Epithelial cell of esophagus (primary cell): ENCODE measurements at regions not wholly inside any gene's neighbourhood (a gene's known extent, or its start where the extent isn't known, plus 50 kb on each side); places are given as distances from the start of the nearest gene placed in this dataset.
"Not testable (repeated sequence)": the region's sequence is repeated elsewhere in the genome, so short reads cannot be mapped to it uniquely, and the experiment has no call there.

Source experiments
- DNase-seq: peaks from one replicate; pipeline ENCODE4 v3.0.0; 2010; ENCODE audit warnings: low read depth
- H3K4me3 ChIP-seq: 2 replicates; pipeline ENCODE4 v1.5.1; 2011; ENCODE audit warnings: mild to moderate bottlenecking, low read length, control low read depth
- TF ChIP-seq, protein P1 (sequence below): IDR thresholded peaks from 2 replicates; pipeline ENCODE4 v1.5.1; 2011; ENCODE audit warnings: low read depth, mild to moderate bottlenecking, low read length, control low read depth, inconsistent platforms; ENCODE audit not compliant: insufficient read depth; ENCODE audit errors: missing control alignments

GRCh38 chr20:25848222-25848621 lies 151.6 kb upstream of the ZNF337 start:
- H3K4me3 ChIP-seq = no peak overlapping the region
- DNase-seq = no peak

DNA sequence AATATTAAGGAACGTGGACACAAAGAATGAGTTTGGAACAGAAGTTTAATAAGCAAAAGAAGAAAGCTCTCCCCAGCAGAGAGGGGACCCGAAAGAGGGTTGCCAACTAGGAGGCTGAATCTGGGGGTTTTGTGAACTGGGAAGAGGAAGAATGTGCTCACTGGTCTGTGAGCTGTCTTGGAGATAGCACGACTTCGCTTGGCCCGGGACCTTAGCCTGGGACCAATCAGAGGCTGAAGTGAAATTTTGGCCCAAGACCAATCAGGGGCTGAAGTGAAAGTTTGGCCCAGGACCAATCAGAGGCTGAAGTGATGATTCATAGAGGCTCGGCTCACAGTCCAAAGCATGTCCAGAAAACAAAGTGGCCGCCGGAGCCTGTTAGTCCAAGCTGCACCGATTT lies 148.0 kb upstream of the ZNF337 start:
- not testable (repeated sequence) for DNase-seq

More at GRCh38 chr20:25848222-25848621, 151.6 kb upstream of the ZNF337 start:
- TF ChIP-seq, protein P1, sequence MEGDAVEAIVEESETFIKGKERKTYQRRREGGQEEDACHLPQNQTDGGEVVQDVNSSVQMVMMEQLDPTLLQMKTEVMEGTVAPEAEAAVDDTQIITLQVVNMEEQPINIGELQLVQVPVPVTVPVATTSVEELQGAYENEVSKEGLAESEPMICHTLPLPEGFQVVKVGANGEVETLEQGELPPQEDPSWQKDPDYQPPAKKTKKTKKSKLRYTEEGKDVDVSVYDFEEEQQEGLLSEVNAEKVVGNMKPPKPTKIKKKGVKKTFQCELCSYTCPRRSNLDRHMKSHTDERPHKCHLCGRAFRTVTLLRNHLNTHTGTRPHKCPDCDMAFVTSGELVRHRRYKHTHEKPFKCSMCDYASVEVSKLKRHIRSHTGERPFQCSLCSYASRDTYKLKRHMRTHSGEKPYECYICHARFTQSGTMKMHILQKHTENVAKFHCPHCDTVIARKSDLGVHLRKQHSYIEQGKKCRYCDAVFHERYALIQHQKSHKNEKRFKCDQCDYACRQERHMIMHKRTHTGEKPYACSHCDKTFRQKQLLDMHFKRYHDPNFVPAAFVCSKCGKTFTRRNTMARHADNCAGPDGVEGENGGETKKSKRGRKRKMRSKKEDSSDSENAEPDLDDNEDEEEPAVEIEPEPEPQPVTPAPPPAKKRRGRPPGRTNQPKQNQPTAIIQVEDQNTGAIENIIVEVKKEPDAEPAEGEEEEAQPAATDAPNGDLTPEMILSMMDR = no peak

DNA sequence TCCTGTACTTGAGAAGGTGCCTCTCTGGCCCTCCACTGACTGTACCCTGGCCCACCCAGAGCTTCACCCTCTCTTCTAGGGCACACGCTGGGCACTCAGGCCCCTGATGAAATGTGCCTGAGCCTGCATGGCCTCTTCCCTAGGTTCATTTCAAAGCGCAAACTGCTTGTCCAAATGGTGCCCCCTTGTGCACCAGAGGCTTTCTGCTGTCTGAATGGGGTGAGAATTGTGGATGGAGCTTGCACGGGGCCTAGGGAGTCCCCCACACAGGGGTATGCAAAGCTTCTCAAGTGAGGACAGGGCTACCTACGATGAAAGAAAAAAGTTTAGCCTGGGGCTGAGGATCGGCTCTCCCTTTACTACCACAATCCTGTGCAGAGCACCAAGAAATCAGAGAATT lies 116.9 kb upstream of the ZNF337 start:
- not testable (repeated sequence) for DNase-seq, H3K4me3 ChIP-seq

More for the DNA sequence above, 148.0 kb upstream of the ZNF337 start:
- H3K4me3 ChIP-seq = not testable (repeated sequence)

- DNase-seq, H3K4me3 ChIP-seq: not testable (repeated sequence)
Observed at GRCh38 chr20:25798174-25798993, 101.7 kb upstream of the ZNF337 start.

DNA sequence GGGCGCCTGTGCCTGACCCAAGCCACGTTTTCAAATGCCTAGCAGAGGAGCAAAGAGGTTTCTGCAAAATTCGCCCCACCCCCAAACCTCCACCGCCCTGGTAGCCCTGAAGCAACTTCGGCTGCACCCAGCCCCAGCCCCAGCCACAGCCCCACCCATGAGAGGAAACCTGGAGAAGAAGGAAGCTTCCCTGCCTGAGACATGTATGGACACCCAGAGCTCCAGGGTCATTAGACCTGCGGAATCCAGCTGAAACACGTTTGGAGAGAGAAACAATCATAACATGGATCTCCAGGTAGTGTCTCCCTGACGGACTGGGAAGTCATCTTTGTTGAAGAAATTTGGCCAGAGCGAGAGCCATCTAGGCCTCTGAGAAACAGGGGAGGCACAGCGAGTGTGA lies 100.4 kb upstream of the ZNF337 start:
- H3K4me3 ChIP-seq, DNase-seq: not testable (repeated sequence)

GRCh38 chr20:25777241-25777640 lies 80.6 kb upstream of the ZNF337 start:
- DNase-seq, H3K4me3 ChIP-seq: not testable (repeated sequence)

DNA sequence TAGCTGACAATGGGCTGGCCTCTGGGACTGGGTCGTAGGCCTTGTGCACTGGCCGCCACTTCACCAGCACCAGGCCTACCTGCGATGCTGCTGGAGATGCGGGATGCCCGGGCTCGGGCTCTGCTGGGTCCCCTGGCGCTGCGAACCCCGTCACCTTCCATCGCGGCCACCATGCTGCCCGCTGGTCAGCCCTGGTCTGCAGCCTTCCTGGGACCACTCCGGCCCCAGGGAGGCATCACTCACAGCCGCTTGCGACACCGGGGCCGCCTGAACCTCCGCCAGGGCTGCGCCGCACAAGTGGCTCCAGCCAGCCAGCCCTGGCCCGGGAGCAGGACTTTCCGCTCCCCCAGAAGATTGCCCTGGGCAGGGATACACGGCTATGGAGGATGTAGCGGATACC lies 78.1 kb upstream of the ZNF337 start:
- not testable (repeated sequence) for DNase-seq, H3K4me3 ChIP-seq

DNA sequence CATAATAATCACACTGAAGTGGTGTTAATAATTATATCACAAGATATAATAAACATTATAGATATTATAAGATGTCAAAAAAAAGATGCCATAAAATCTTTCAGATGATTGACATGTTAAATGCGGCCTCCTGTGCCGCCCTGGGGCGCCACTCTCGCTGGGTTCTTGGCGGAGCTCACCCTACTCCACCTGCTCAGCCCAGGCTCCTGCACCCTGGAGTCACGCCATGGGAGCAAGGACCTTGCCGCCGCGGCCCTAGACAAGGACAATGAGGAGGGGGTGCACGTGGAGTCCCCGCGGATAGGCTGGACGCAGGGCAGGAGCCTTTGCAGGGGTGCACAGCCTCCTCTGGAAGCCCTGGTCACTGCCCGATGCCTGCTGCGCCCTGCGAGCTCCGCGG lies 77.5 kb upstream of the ZNF337 start:
- not testable (repeated sequence) for DNase-seq, H3K4me3 ChIP-seq

DNA sequence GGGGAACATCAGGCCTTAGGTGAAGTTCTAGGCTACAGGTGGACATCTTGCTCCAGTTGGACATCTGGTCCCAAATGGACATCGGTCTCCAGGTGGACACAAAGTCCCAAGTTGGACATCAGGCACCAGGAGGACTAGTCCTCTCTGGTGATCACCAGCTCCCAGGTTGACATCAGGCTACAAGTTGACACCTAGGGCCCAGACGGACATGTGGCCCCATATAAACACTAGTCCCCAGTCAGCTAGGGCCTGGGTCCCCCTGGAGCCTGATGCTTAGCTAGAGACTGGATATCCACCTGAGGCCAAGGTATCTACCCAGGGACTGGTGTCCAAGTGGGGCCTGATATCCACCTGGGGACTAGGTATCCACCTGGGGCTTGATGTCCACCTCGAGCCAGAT lies 75.8 kb upstream of the ZNF337 start:
- not testable (repeated sequence) for H3K4me3 ChIP-seq, DNase-seq

DNA sequence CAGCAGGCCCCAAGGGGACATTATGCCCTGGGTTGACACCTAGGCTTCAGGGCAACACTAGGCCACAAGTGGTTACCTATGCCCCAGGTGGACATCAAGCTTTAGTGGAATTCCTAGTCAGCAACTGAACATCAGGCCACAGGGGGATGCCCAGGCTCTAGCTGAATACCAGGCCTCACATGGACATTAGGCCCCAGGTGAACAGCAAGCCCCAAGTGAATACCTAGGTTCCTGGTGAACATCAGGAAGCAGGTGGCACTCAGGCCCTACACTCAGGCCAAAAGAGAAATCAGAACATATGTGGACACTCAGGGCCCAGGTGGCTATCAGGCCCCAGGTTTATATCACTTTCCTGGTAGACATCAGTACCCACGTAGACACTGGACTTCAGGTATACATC lies 75.2 kb upstream of the ZNF337 start:
- DNase-seq, H3K4me3 ChIP-seq: not testable (repeated sequence)

DNA sequence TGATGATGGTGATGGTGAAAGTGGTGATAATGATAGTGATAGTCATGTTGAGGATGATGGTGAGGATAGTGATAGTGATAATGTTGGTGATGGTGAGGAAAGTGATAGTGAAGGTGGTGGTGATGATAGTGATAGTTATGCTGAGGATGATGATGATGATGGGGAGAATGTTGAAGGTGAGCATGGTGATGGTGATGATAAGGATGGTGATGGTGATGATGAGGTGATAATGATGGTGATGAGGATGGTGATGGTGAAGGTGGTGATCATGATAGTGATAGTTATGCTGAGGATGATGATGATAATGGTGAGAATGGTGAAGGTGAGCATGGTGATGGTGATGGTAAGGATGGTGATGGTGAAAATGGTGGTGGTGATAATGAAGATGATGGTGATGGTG lies 64.9 kb upstream of the ZNF337 start:
- DNase-seq = no peak
- no peak overlapping the region for H3K4me3 ChIP-seq
- TF ChIP-seq, protein P1 = no peak

DNA sequence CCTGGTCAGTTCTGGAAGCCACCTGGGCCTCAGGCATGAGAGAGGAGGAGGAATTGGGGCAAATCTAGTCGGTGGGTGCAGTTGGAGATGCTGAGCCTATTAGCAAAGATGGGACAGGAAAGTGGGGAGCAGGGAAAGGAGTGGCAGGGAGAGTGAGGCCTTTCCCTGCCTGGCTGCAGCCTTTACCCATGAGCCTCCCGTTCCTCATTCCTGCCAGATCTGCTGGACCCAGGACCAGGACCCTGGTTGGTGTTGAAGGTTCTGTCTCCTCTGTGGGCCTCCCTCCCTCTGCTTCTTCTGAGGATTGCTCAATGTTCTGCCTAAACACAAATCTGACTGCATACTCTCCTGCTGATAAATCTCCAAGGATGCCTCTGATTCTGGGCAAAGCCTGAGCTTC lies 64.4 kb upstream of the ZNF337 start:
- H3K4me3 ChIP-seq, DNase-seq: not testable (repeated sequence)
